Common myeloid progenitor, CD34-positive (primary cell): ENCODE measurements at regions not wholly inside any gene's neighbourhood (a gene's known extent, or its start where the extent isn't known, plus 50 kb on each side); places are given as distances from the start of the nearest gene placed in this dataset.

Source experiments
- CTCF ChIA-PET: fragments of 350-600 bp; sonication (Branson Sonifier 250); formaldehyde crosslinking; loops from one replicate; lab custom pipeline; 2021; ENCODE audit warnings: antibody characterized with exemption; lab: Charles Lee
- POLR2A ChIA-PET: fragments of 350-600 bp; sonication (Branson Sonifier 250); formaldehyde crosslinking; loops from one replicate; lab custom pipeline; 2021; ENCODE audit warnings: antibody characterized with exemption; lab: Charles Lee
- DNase-seq, 3 donors: peaks; one replicate each; pipeline versions ENCODE4 v3.0.0 to v3.0.0-alpha.2; 2013
- H3K27ac ChIP-seq, 2 experiments: 1 replicate in 1 of 2; 2 replicates in 1 of 2; pipeline ENCODE4 v1.7.0; 2013; ENCODE audit warnings: inconsistent platforms in 2 of 2, low read length in 2 of 2, mild to moderate bottlenecking in 2 of 2, low read depth in 1 of 2, moderate library complexity in 1 of 2; ENCODE audit not compliant: severe bottlenecking in 2 of 2, insufficient read depth in 1 of 2, poor library complexity in 1 of 2
- H3K27me3 ChIP-seq, 5 experiments: replicated peaks in 2 of 5; 1 replicate in 3 of 5; 2 replicates in 2 of 5; pipeline versions ENCODE4 v1.6.1 to v1.7.0; 2013; ENCODE audit warnings: low read length in 4 of 5, mild to moderate bottlenecking in 2 of 5, moderate library complexity in 2 of 5, inconsistent platforms in 1 of 5; ENCODE audit not compliant: insufficient read depth in 5 of 5, control insufficient read depth in 4 of 5
- H3K36me3 ChIP-seq, 4 experiments: 1 replicate in 2 of 4; 2 replicates in 2 of 4; pipeline versions ENCODE4 v1.6.1 to v1.7.0; 2013; ENCODE audit warnings: low read length in 3 of 4, control low read depth in 1 of 4, mild to moderate bottlenecking in 1 of 4; ENCODE audit not compliant: control insufficient read depth in 4 of 4, insufficient read depth in 4 of 4
- H3K4me1 ChIP-seq, 4 experiments: 1 replicate in 3 of 4; 2 replicates in 1 of 4; pipeline versions ENCODE4 v1.6.1 to v1.7.1; 2013; ENCODE audit warnings: low read length in 3 of 4, mild to moderate bottlenecking in 3 of 4, control low read depth in 1 of 4, inconsistent platforms in 1 of 4, moderate library complexity in 1 of 4; ENCODE audit not compliant: control insufficient read depth in 4 of 4, insufficient read depth in 4 of 4; ENCODE audit errors: control extremely low read depth in 1 of 4
- H3K4me3 ChIP-seq, 7 experiments: 1 replicate in 4 of 7; 2 replicates in 3 of 7; pipeline versions ENCODE4 v1.5.1 to v1.7.0; 2013; ENCODE audit warnings: mild to moderate bottlenecking in 7 of 7, low read length in 6 of 7, moderate library complexity in 6 of 7, inconsistent platforms in 2 of 7, low read depth in 2 of 7, control low read depth in 1 of 7; ENCODE audit not compliant: insufficient read depth in 4 of 7, control insufficient read depth in 1 of 7; ENCODE audit errors: extremely low read depth in 1 of 7
- H3K9me3 ChIP-seq, 5 experiments: 1 replicate in 4 of 5; 2 replicates in 1 of 5; pipeline versions ENCODE4 v1.6.1 to v1.7.1; 2013; ENCODE audit warnings: low read length in 4 of 5, mild to moderate bottlenecking in 2 of 5, inconsistent platforms in 1 of 5, low read depth in 1 of 5, moderate library complexity in 1 of 5; ENCODE audit not compliant: control insufficient read depth in 4 of 5, insufficient read depth in 2 of 5; ENCODE audit errors: control extremely low read depth in 1 of 5
- WGBS: methylation state at CpG from one replicate; pipeline ENCODE4 v1.1.5; 2013; ENCODE audit not compliant: insufficient coverage; 5-methylcytosine and 5-hydroxymethylcytosine counted together

GRCh38 chr5:5798041-5798440 lies 375.6 kb downstream of the ICE1 start:
- Histone ChIP-seq H3K4me1 (no peaks in the 10 kb centered on the region), H3K36me3 (no peaks in the 10 kb centered on the region), H3K27ac (no peak overlapping the region), H3K4me3 (no peak overlapping the region), H3K9me3 (no peaks in the 10 kb centered on the region), H3K27me3 (no peaks in the 10 kb centered on the region)
- ChIA-PET CTCF (no interaction called here), POLR2A (no interaction called here)
- DNase-seq = no peak
- 96% methylated on average over 3 of the region's 5 CpGs for WGBS

- Histone ChIP-seq H3K27ac (no peak overlapping the region), H3K4me3 (no peak overlapping the region), H3K4me1 (no peaks in the 10 kb centered on the region), H3K27me3 (no peaks in the 10 kb centered on the region), H3K36me3 (no peaks in the 10 kb centered on the region), H3K9me3 (no peaks in the 10 kb centered on the region)
- DNase-seq = no peak
- ChIA-PET CTCF (no interaction called here), POLR2A (no interaction called here)
- 88% methylated on average over 11 of the region's 14 CpGs for WGBS
Measured at GRCh38 chr5:5795074-5795771, 372.7 kb downstream of the ICE1 start.

GRCh38 chr5:5794118-5794560 lies 371.7 kb downstream of the ICE1 start:
- Histone ChIP-seq H3K27ac (no peak overlapping the region), H3K27me3 (no peaks in the 10 kb centered on the region), H3K4me1 (no peaks in the 10 kb centered on the region), H3K36me3 (no peaks in the 10 kb centered on the region), H3K9me3 (no peaks in the 10 kb centered on the region), H3K4me3 (no peak overlapping the region)
- CTCF ChIA-PET = no interaction called here
- WGBS = 88% methylated on average over 4 of the region's 4 CpGs
- POLR2A ChIA-PET = no interaction called here
- DNase-seq = no peak

- WGBS = 63% methylated on average over 6 of the region's 10 CpGs
Measured at GRCh38 chr5:5793242-5794117, 371.0 kb downstream of the ICE1 start.

GRCh38 chr5:5792106-5792505 lies 369.6 kb downstream of the ICE1 start:
- H3K4me1 ChIP-seq = no peaks in the 10 kb centered on the region
- DNase-seq = no peak
- H3K27me3 ChIP-seq = no peaks in the 10 kb centered on the region
- POLR2A ChIA-PET = no interaction called here
- CTCF ChIA-PET = no interaction called here
- no peak overlapping the region for H3K27ac ChIP-seq
- WGBS = 90% methylated on average over 1 of the region's 1 CpG
- H3K9me3 ChIP-seq = peaks cover 0 to under 1% (median 0%) of the 10 kb centered on the region in 5 experiments
- H3K4me3 ChIP-seq = no peak overlapping the region
- no peaks in the 10 kb centered on the region for H3K36me3 ChIP-seq

More at GRCh38 chr5:5793242-5794117, 371.0 kb downstream of the ICE1 start:
- Histone ChIP-seq H3K27ac (no peak overlapping the region), H3K36me3 (no peaks in the 10 kb centered on the region), H3K4me3 (no peak overlapping the region), H3K4me1 (no peaks in the 10 kb centered on the region), H3K9me3 (no peaks in the 10 kb centered on the region), H3K27me3 (no peaks in the 10 kb centered on the region)
- CTCF ChIA-PET = no interaction called here
- POLR2A ChIA-PET = no interaction called here
- DNase-seq = no peak

- no peaks in the 10 kb centered on the region for H3K27me3 ChIP-seq
- no peak overlapping the region for H3K27ac ChIP-seq
- CTCF ChIA-PET = interaction anchor here (0.7 kb wide), 1 partner anchor 10 kb away, joined by 3 read pairs; no protein-coding TSS in a partner anchor
- H3K36me3 ChIP-seq = no peaks in the 10 kb centered on the region
- peaks cover 0 to 1% (median 0%) of the 10 kb centered on the region in 5 experiments for H3K9me3 ChIP-seq
- no peak overlapping the region for H3K4me3 ChIP-seq
- POLR2A ChIA-PET = no interaction called here
- DNase-seq = no peak
- no peaks in the 10 kb centered on the region for H3K4me1 ChIP-seq
- whole genome bisulfite sequencing = 95% methylated on average over 3 of the region's 5 CpGs
Measured at GRCh38 chr5:5788793-5789192, 366.3 kb downstream of the ICE1 start.

- H3K4me1 ChIP-seq = no peaks in the 10 kb centered on the region
Measured at GRCh38 chr5:5787373-5787772, 364.9 kb downstream of the ICE1 start.

More at GRCh38 chr5:5787373-5787772, 364.9 kb downstream of the ICE1 start:
- no peak overlapping the region for H3K27ac ChIP-seq
- ChIA-PET CTCF (no interaction called here), POLR2A (no interaction called here)
- H3K9me3 ChIP-seq = peaks cover 0 to 1% (median 0%) of the 10 kb centered on the region in 5 experiments
- WGBS = 100% methylated on average over 1 of the region's 2 CpGs
- H3K36me3 ChIP-seq = no peaks in the 10 kb centered on the region
- H3K27me3 ChIP-seq = no peaks in the 10 kb centered on the region
- DNase-seq = no peak
- H3K4me3 ChIP-seq = no peak overlapping the region
